Endodermal cell (in vitro differentiated cells): ENCODE measurements at regions not wholly inside any gene's neighbourhood (a gene's known extent, or its start where the extent isn't known, plus 50 kb on each side); places are given as distances from the start of the nearest gene placed in this dataset.

ENCODE experiments used
- DNase-seq: peaks from one replicate; pipeline ENCODE4 v3.0.0-alpha.2; 2017
- H3K27ac ChIP-seq: 2 replicates; pipeline ENCODE4 v1.5.1; 2013; ENCODE audit warnings: mild to moderate bottlenecking, low read depth, low read length, moderate library complexity
- H3K27me3 ChIP-seq: 2 replicates; pipeline ENCODE4 v1.6.1; 2013; ENCODE audit warnings: mild to moderate bottlenecking, low read length, moderate library complexity; ENCODE audit not compliant: insufficient read depth, control insufficient read depth, poor library complexity, severe bottlenecking
- H3K36me3 ChIP-seq: 2 replicates; pipeline ENCODE4 v1.7.0; 2013; ENCODE audit warnings: mild to moderate bottlenecking, low read length, moderate library complexity; ENCODE audit not compliant: control insufficient read depth, insufficient read depth
- H3K4me1 ChIP-seq: one replicate; pipeline ENCODE4 v1.7.0; 2013; ENCODE audit warnings: low read length; ENCODE audit not compliant: control insufficient read depth, insufficient read depth
- H3K4me3 ChIP-seq: 2 replicates; pipeline ENCODE4 v1.5.1; 2013; ENCODE audit warnings: mild to moderate bottlenecking, low read length, moderate library complexity
- H3K9ac ChIP-seq: 2 replicates; pipeline ENCODE4 v1.6.1; 2013; ENCODE audit warnings: mild to moderate bottlenecking, low read length, moderate library complexity; ENCODE audit not compliant: poor library complexity, severe bottlenecking; ENCODE audit errors: extremely low read depth
- H3K9me3 ChIP-seq: 2 replicates; pipeline ENCODE4 v1.6.1; 2013; ENCODE audit warnings: mild to moderate bottlenecking, low read length, moderate library complexity; ENCODE audit not compliant: control insufficient read depth
- H3K27ac Mint-ChIP-seq: 2 replicates; pipeline ENCODE4 v1.8.0; 2020; ENCODE audit warnings: mixed read lengths
- H3K27me3 Mint-ChIP-seq: 2 replicates; pipeline ENCODE4 v1.8.0; 2021; ENCODE audit warnings: mild to moderate bottlenecking, mixed read lengths; ENCODE audit not compliant: insufficient read depth
- H3K36me3 Mint-ChIP-seq: 2 replicates; pipeline ENCODE4 v1.8.0; 2020; ENCODE audit warnings: low read depth, mixed read lengths
- H3K4me1 Mint-ChIP-seq: 2 replicates; pipeline ENCODE4 v1.8.0; 2020; ENCODE audit warnings: mixed read lengths
- H3K4me3 Mint-ChIP-seq: 2 replicates; pipeline ENCODE4 v1.8.0; 2020; ENCODE audit warnings: mild to moderate bottlenecking, moderate library complexity, mixed read lengths
- H3K9me3 Mint-ChIP-seq: 2 replicates; pipeline ENCODE4 v1.8.0; 2020; ENCODE audit warnings: mild to moderate bottlenecking, mixed read lengths
- CTCF ChIP-seq: fragments of 200-600 bp; sonication (generic); conservative IDR thresholded peaks from 2 replicates; pipeline ENCODE4 v1.5.0; 2021; ENCODE audit warnings: antibody characterized with exemption, mild to moderate bottlenecking
- WGBS, 2 experiments: methylation state at CpG; one replicate each; pipeline versions ENCODE4 v1.1.5 to v1.1.7; 2013; ENCODE audit warnings: missing lambda C conversion rate in 2 of 2, mixed read lengths in 1 of 2; ENCODE audit not compliant: insufficient coverage in 1 of 2, insufficient read length in 1 of 2; 5-methylcytosine and 5-hydroxymethylcytosine counted together

DNA sequence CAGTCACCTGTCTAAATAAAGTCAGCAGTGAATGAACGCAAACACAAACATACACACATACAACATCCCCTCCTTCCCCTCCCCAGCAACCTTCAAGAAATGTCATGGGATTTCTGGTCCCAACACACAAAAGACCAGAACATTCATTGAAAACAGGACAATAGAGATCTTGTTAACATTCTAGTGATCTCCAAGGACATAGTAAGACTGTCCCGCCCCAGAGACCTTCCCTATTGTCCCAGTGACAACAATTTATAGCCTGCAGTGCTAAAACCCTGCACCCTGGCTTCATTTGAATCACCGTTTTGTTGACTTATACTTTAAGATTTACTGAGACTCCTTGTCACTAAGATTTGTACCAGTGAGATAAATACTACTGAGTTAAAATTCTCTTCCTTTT, 143.9 kb upstream of the NOX3 start:
- DNase-seq = peak; percentile 66
- no peaks in the 10 kb centered on the region for H3K27me3 Mint-ChIP-seq
- no peaks in the 10 kb centered on the region for H3K9me3 Mint-ChIP-seq
- Histone ChIP-seq H3K4me1 (peaks cover 11% of the 10 kb centered on the region), H3K9me3 (no peaks in the 10 kb centered on the region), H3K9ac (no peak overlapping the region), H3K4me3 (no peak overlapping the region), H3K36me3 (no peaks in the 10 kb centered on the region), H3K27ac (peak overlapping the region; percentile 66), H3K27me3 (no peaks in the 10 kb centered on the region)
- 27 to 36% methylated on average over 2 to 3 of the region's 3 CpGs for WGBS, 2 experiments
- no peaks in the 10 kb centered on the region for H3K36me3 Mint-ChIP-seq
- H3K4me3 Mint-ChIP-seq = no peak overlapping the region
- H3K4me1 Mint-ChIP-seq = peaks cover 31% of the 10 kb centered on the region
- TF ChIP-seq CTCF = no peak
- H3K27ac Mint-ChIP-seq = peak overlapping the region; percentile 90

DNA sequence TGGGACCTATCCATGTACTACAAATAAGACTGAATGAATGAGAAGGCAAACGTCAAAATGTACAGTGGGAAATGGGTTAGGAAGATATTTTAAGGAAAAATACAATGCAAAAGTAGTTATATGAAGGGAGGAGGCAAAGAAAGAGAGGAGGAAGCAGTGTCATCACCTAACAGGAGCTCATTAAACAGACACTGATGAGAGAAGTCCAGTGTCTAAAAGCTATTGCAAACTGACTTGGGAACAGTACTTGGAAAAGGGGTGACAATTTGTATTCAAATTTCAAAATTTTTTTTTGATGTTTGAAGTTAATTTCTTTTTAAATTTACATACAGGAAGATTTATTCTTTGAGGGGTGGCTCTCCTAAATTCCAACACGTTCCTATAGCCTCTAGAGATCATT, 143.5 kb upstream of the NOX3 start:
- Mint-ChIP-seq H3K4me1 (peaks cover 31% of the 10 kb centered on the region), H3K27ac (peak overlapping the region; percentile 90), H3K36me3 (no peaks in the 10 kb centered on the region), H3K27me3 (no peaks in the 10 kb centered on the region), H3K4me3 (no peak overlapping the region), H3K9me3 (no peaks in the 10 kb centered on the region)
- no peak for DNase-seq
- H3K9me3 ChIP-seq = no peaks in the 10 kb centered on the region
- H3K27ac ChIP-seq = no peak overlapping the region
- H3K27me3 ChIP-seq = no peaks in the 10 kb centered on the region
- H3K9ac ChIP-seq = no peak overlapping the region
- H3K4me3 ChIP-seq = no peak overlapping the region
- peaks cover 11% of the 10 kb centered on the region for H3K4me1 ChIP-seq
- no peak for TF ChIP-seq CTCF
- H3K36me3 ChIP-seq = no peaks in the 10 kb centered on the region
- WGBS, 2 experiments = 43 to 56% methylated on average over 2 of the region's 2 CpGs

- no peaks in the 10 kb centered on the region for H3K27me3 ChIP-seq
- H3K4me1 Mint-ChIP-seq = peaks cover 22% of the 10 kb centered on the region
- peak; percentile 19 for TF ChIP-seq CTCF
- no peak overlapping the region for H3K27ac ChIP-seq
- H3K9me3 ChIP-seq = no peaks in the 10 kb centered on the region
- H3K9ac ChIP-seq = no peak overlapping the region
- peaks cover 6% of the 10 kb centered on the region for H3K4me1 ChIP-seq
- H3K36me3 ChIP-seq = no peaks in the 10 kb centered on the region
- H3K27ac Mint-ChIP-seq = no peak overlapping the region
- H3K4me3 Mint-ChIP-seq = no peak overlapping the region
- H3K9me3 Mint-ChIP-seq = no peaks in the 10 kb centered on the region
- DNase-seq = peak; percentile 63
- no peaks in the 10 kb centered on the region for H3K36me3 Mint-ChIP-seq
- no peak overlapping the region for H3K4me3 ChIP-seq
- H3K27me3 Mint-ChIP-seq = no peaks in the 10 kb centered on the region
These were observed 139.6 kb upstream of the NOX3 start for GRCh38 chr6:155595284-155595683.
